Body of pancreas (tissue), 4 donors: ENCODE measurements at regions not wholly inside any gene's neighbourhood (a gene's known extent, or its start where the extent isn't known, plus 50 kb on each side); places are given as distances from the start of the nearest gene placed in this dataset.

Source experiments
- ATAC-seq: fragments of 150-250 bp; one replicate; pipeline ENCODE4 v1.9.1; 2016
- DNase-seq, 4 donors: peaks; one replicate each; pipeline ENCODE4 v3.0.0-alpha.2; 2019
- H3K27ac ChIP-seq, 4 donors: fragments of 200-600 bp; sonication (generic); 1 replicate in 3 of 4; 2 replicates in 1 of 4; pipeline versions ENCODE4 v1.5.1 to v1.6.1; 2016 to 2019; ENCODE audit warnings: mild to moderate bottlenecking in 1 of 4, mixed read lengths in 1 of 4, moderate library complexity in 1 of 4
- H3K27me3 ChIP-seq, 2 donors: fragments of 200-600 bp; sonication (generic); one replicate each; pipeline ENCODE4 v1.6.0; 2016; ENCODE audit warnings: mild to moderate bottlenecking in 1 of 2
- H3K36me3 ChIP-seq, 2 donors: fragments of 200-600 bp; sonication (generic); replicated peaks in 1 of 2; 2 replicates each; pipeline ENCODE4 v1.5.1; 2016; ENCODE audit warnings: low read depth in 2 of 2; ENCODE audit not compliant: insufficient read depth in 1 of 2
- H3K4me1 ChIP-seq: fragments of 200-600 bp; sonication (generic); one replicate; pipeline ENCODE4 v1.6.0; 2016
- H3K4me3 ChIP-seq, 2 donors: fragments of 200-600 bp; sonication (generic); 1 replicate in 1 of 2; 2 replicates in 1 of 2; pipeline ENCODE4 v1.5.1; 2016 to 2019
- H3K9me3 ChIP-seq, 3 donors: fragments of 200-600 bp; sonication (generic); 1 replicate in 2 of 3; 2 replicates in 1 of 3; pipeline ENCODE4 v1.5.1; 2016
- POLR2A ChIP-seq, 3 donors: fragments of 450-650 bp; IDR thresholded peaks; one replicate each; pipeline ENCODE4 v1.6.1; 2016; ENCODE audit warnings: antibody characterized with exemption in 3 of 3, mild to moderate bottlenecking in 2 of 3
- WGBS, 2 donors: methylation state at CpG; one replicate each; pipeline ENCODE4 v1.1.5; 2017; 5-methylcytosine and 5-hydroxymethylcytosine counted together
- intact Hi-C: fragments of 100-400 bp; cut with DNase I; formaldehyde crosslinking; loops from one replicate; pipeline ENCODE4 v1.15.1; 2023
- TF ChIP-seq, protein P1 (sequence below), 7 experiments: fragments of 450-650 bp in 4 of 7; fragments of 200-600 bp in 3 of 7; sonication (generic) in 3 of 7; IDR thresholded peaks; one replicate each; pipeline ENCODE4 v1.5.1; 2016 to 2019; ENCODE audit warnings: antibody characterized with exemption in 7 of 7

- ATAC-seq = no peak
- Histone ChIP-seq H3K9me3 (no peaks in the 10 kb centered on the region), H3K27me3 (no peaks in the 10 kb centered on the region), H3K4me1 (no peaks in the 10 kb centered on the region), H3K36me3 (no peaks in the 10 kb centered on the region), H3K27ac (no peak overlapping the region), H3K4me3 (no peak overlapping the region)
- 69 to 85% methylated on average over 3 of the region's 3 CpGs for WGBS, 2 donors
- DNase-seq = no peak
- TF ChIP-seq, protein P1, sequence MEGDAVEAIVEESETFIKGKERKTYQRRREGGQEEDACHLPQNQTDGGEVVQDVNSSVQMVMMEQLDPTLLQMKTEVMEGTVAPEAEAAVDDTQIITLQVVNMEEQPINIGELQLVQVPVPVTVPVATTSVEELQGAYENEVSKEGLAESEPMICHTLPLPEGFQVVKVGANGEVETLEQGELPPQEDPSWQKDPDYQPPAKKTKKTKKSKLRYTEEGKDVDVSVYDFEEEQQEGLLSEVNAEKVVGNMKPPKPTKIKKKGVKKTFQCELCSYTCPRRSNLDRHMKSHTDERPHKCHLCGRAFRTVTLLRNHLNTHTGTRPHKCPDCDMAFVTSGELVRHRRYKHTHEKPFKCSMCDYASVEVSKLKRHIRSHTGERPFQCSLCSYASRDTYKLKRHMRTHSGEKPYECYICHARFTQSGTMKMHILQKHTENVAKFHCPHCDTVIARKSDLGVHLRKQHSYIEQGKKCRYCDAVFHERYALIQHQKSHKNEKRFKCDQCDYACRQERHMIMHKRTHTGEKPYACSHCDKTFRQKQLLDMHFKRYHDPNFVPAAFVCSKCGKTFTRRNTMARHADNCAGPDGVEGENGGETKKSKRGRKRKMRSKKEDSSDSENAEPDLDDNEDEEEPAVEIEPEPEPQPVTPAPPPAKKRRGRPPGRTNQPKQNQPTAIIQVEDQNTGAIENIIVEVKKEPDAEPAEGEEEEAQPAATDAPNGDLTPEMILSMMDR (IDR thresholded peaks at IDR 0.05) = no peak
- TF ChIP-seq POLR2A (IDR thresholded peaks at IDR 0.05) = no peak
- intact Hi-C loops = no loop called here
These were observed 203.5 kb downstream of the PPARGC1A start for GRCh38 chr4:23686169-23686897.

GRCh38 chr4:23685471-23685870, 204.4 kb downstream of the PPARGC1A start:
- no peak overlapping the region for H3K27ac ChIP-seq
- DNase-seq = no peak
- 62 to 69% methylated on average over 4 of the region's 4 CpGs for WGBS, 2 donors
- no peak overlapping the region for H3K4me3 ChIP-seq
- no peaks in the 10 kb centered on the region for H3K36me3 ChIP-seq
- TF ChIP-seq POLR2A (IDR thresholded peaks at IDR 0.05) = no peak
- TF ChIP-seq, protein P1 (IDR thresholded peaks at IDR 0.05) = no peak
- ATAC-seq = no peak
- H3K4me1 ChIP-seq = no peaks in the 10 kb centered on the region
- intact Hi-C loops = no loop called here
- no peaks in the 10 kb centered on the region for H3K9me3 ChIP-seq
- no peaks in the 10 kb centered on the region for H3K27me3 ChIP-seq

GRCh38 chr4:23680671-23681518, 209.0 kb downstream of the PPARGC1A start:
- Histone ChIP-seq H3K36me3 (no peaks in the 10 kb centered on the region), H3K4me3 (no peak overlapping the region), H3K9me3 (no peaks in the 10 kb centered on the region), H3K27me3 (no peaks in the 10 kb centered on the region), H3K4me1 (no peaks in the 10 kb centered on the region), H3K27ac (no peak overlapping the region)
- 52 to 60% methylated on average over 2 of the region's 2 CpGs for WGBS, 2 donors
- intact Hi-C loops = no loop called here
- no peak for TF ChIP-seq POLR2A (IDR thresholded peaks at IDR 0.05)
- TF ChIP-seq, protein P1 (IDR thresholded peaks at IDR 0.05) = peak in 3 of 7 experiments; percentile 10 to 16 (median 13)
- DNase-seq = no peak
- ATAC-seq = no peak

DNA sequence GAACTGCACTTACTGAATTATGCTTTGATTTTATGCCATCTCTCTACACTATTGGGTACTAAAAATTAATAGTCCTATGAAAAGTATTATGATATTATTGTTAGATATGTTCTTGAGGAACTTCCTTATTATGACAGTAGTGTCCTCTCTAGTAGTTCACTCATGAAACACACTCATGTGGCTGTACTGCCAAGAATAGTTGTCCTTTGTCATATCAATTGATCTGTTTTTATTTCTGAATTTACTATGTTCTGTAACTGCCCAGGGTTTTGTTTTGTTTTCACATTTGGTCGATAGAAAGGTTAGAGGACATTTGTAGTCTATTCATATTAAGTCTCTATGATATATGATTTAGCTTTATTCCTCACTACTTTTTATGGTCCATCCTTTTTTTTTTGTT, 215.2 kb downstream of the PPARGC1A start:
- Histone ChIP-seq H3K27me3 (no peaks in the 10 kb centered on the region), H3K9me3 (no peaks in the 10 kb centered on the region), H3K36me3 (no peaks in the 10 kb centered on the region), H3K27ac (no peak overlapping the region), H3K4me1 (no peaks in the 10 kb centered on the region), H3K4me3 (no peak overlapping the region)
- intact Hi-C loops = no loop called here
- no peak for DNase-seq
- 31 to 44% methylated on average over 1 of the region's 1 CpG for WGBS, 2 donors
- no peak for TF ChIP-seq POLR2A (IDR thresholded peaks at IDR 0.05)
- TF ChIP-seq, protein P1 (IDR thresholded peaks at IDR 0.05) = no peak
- no peak for ATAC-seq
